Smooth muscle cell (in vitro differentiated cells): ENCODE measurements at regions not wholly inside any gene's neighbourhood (a gene's known extent, or its start where the extent isn't known, plus 50 kb on each side); places are given as distances from the start of the nearest gene placed in this dataset.
"Not testable (repeated sequence)": the region's sequence is repeated elsewhere in the genome, so short reads cannot be mapped to it uniquely, and the experiment has no call there.

Experiments used
- DNase-seq: peaks from one replicate; lab custom pipeline; 2025; ENCODE audit not compliant: unreplicated experiment; lab: John Stamatoyannopoulos, UW
- H2AFZ ChIP-seq: fragments of 200-600 bp; sonication (generic); 2 replicates; pipeline ENCODE4 v1.6.0; 2016; ENCODE audit warnings: antibody characterized with exemption, low read depth, mild to moderate bottlenecking
- H3F3A ChIP-seq: fragments of 200-600 bp; sonication (generic); 2 replicates; pipeline ENCODE4 v1.6.0; 2017; ENCODE audit warnings: antibody characterized with exemption, low read depth
- H3K27ac ChIP-seq: fragments of 200-600 bp; sonication (generic); 2 replicates; pipeline ENCODE4 v1.5.1; 2016; ENCODE audit warnings: low read depth, mild to moderate bottlenecking
- H3K27me3 ChIP-seq: fragments of 200-600 bp; sonication (generic); 2 replicates; pipeline ENCODE4 v1.6.1; 2016; ENCODE audit warnings: low read depth, mild to moderate bottlenecking
- H3K36me3 ChIP-seq: fragments of 200-600 bp; sonication (generic); 2 replicates; pipeline ENCODE4 v1.5.1; 2016; ENCODE audit warnings: low read depth
- H3K4me1 ChIP-seq: fragments of 200-600 bp; sonication (generic); 2 replicates; pipeline ENCODE4 v1.5.1; 2016; ENCODE audit warnings: low read depth
- H3K4me2 ChIP-seq: fragments of 200-600 bp; sonication (generic); 2 replicates; pipeline ENCODE4 v1.6.0; 2016; ENCODE audit warnings: mild to moderate bottlenecking
- H3K4me3 ChIP-seq: fragments of 200-600 bp; sonication (generic); 2 replicates; pipeline ENCODE4 v1.5.1; 2016; ENCODE audit warnings: mild to moderate bottlenecking
- H3K79me2 ChIP-seq: fragments of 200-600 bp; sonication (generic); 2 replicates; pipeline ENCODE4 v1.6.0; 2016; ENCODE audit warnings: low read depth, mild to moderate bottlenecking
- H3K9ac ChIP-seq: fragments of 200-600 bp; sonication (generic); 2 replicates; pipeline ENCODE4 v1.6.0; 2016; ENCODE audit warnings: low read depth
- H3K9me3 ChIP-seq: fragments of 200-600 bp; sonication (generic); replicated peaks from 2 replicates; pipeline ENCODE4 v1.5.1; 2016; ENCODE audit warnings: low read depth
- H4K20me1 ChIP-seq: fragments of 200-600 bp; sonication (generic); 2 replicates; pipeline ENCODE4 v1.6.0; 2016; ENCODE audit warnings: low read depth
- WGBS: methylation state at CpG from one replicate; pipeline ENCODE4 v1.1.7; 2016; ENCODE audit warnings: low lambda C conversion rate; 5-methylcytosine and 5-hydroxymethylcytosine counted together
- TF ChIP-seq, protein P1 (sequence below): fragments of 200-600 bp; sonication (generic); IDR thresholded peaks from 2 replicates; pipeline ENCODE4 v1.5.1; 2017; ENCODE audit warnings: borderline replicate concordance, mild to moderate bottlenecking, antibody characterized with exemption; ENCODE audit not compliant: insufficient read depth, poor library complexity, severe bottlenecking

DNA sequence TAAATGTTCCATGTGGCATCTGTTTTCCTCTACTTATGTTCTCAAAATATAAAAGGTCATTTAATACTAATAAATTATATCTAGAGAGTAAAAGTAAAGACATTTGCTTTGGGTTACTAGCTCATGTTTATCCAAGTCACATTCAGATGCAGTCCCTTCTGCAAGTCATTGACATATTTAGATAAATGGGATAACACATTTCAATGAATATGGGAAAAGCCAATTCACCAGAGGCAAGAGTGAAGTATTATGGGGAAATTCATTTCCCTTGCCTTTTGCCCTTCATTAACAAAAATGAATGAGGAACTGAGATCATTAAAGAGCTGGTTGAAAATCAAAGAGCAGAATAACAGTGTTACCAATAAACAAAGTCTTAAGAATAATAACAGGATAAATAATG is 306.2 kb upstream of the FSTL5 start:
- no peak for DNase-seq
- TF ChIP-seq, protein P1, sequence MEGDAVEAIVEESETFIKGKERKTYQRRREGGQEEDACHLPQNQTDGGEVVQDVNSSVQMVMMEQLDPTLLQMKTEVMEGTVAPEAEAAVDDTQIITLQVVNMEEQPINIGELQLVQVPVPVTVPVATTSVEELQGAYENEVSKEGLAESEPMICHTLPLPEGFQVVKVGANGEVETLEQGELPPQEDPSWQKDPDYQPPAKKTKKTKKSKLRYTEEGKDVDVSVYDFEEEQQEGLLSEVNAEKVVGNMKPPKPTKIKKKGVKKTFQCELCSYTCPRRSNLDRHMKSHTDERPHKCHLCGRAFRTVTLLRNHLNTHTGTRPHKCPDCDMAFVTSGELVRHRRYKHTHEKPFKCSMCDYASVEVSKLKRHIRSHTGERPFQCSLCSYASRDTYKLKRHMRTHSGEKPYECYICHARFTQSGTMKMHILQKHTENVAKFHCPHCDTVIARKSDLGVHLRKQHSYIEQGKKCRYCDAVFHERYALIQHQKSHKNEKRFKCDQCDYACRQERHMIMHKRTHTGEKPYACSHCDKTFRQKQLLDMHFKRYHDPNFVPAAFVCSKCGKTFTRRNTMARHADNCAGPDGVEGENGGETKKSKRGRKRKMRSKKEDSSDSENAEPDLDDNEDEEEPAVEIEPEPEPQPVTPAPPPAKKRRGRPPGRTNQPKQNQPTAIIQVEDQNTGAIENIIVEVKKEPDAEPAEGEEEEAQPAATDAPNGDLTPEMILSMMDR: no peak
- H3K79me2 ChIP-seq: no peaks in the 10 kb centered on the region
- no peaks in the 10 kb centered on the region for H4K20me1 ChIP-seq
- H3F3A ChIP-seq: no peaks in the 10 kb centered on the region
- H3K9me3 ChIP-seq: no peaks in the 10 kb centered on the region
- no peak overlapping the region for H3K27ac ChIP-seq
- H3K27me3 ChIP-seq: no peaks in the 10 kb centered on the region
- H3K4me1 ChIP-seq: no peaks in the 10 kb centered on the region
- H3K9ac ChIP-seq: no peak overlapping the region
- no peak overlapping the region for H2AFZ ChIP-seq
- H3K4me3 ChIP-seq: no peak overlapping the region
- no peaks in the 10 kb centered on the region for H3K36me3 ChIP-seq
- H3K4me2 ChIP-seq: no peak overlapping the region

DNA sequence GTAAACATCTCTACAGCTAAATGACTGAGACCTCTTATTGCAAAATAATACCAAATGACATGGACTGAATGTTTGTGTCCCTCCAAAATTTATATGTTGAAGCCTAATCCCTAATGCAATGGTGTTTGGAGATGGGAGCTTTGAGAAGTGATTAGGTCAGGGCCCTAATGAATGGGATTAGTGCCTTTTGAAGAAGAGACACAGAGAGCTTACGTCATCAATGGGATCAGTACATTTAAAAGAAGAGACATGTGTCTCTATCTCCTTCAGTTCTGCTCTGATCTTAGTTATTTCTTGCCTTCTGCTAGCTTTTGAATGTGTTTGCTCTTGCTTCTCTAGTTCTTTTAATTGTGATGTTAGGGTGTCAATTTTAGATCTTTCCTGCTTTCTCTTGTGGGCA is 301.6 kb upstream of the FSTL5 start:
- not testable (repeated sequence) for DNase-seq, H3K9ac ChIP-seq, H3K36me3 ChIP-seq, H3F3A ChIP-seq, H3K9me3 ChIP-seq, H3K4me1 ChIP-seq, H3K4me2 ChIP-seq, H3K27ac ChIP-seq, H4K20me1 ChIP-seq, H2AFZ ChIP-seq, H3K79me2 ChIP-seq, H3K4me3 ChIP-seq, H3K27me3 ChIP-seq
- 65% methylated on average over 1 of the region's 1 CpG for WGBS

DNA sequence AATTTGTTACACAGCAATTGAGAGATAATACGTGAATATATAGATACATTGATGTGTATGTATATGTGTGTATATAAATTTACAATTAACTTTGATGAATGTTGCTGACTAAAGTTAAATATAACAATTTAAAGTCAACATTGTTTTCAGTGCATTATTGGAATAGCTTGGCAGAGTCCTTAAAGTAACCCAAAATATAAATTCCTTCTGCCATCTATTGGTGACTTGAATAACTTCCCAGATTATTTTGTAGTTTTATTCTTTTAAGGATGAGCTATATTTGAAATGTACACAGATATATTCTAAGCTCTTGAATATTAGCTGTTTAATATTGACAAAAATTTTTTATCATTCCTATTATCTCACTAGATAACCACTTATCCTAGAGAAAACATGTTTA is 298.2 kb upstream of the FSTL5 start:
- H3K9me3 ChIP-seq: no peaks in the 10 kb centered on the region
- TF ChIP-seq, protein P1: peak; percentile 35
- no peak overlapping the region for H3K4me3 ChIP-seq
- H3K4me2 ChIP-seq: no peak overlapping the region
- no peak for DNase-seq
- no peaks in the 10 kb centered on the region for H3F3A ChIP-seq
- no peaks in the 10 kb centered on the region for H3K36me3 ChIP-seq
- no peaks in the 10 kb centered on the region for H3K4me1 ChIP-seq
- H4K20me1 ChIP-seq: no peaks in the 10 kb centered on the region
- H3K9ac ChIP-seq: no peak overlapping the region
- no peaks in the 10 kb centered on the region for H3K27me3 ChIP-seq
- H3K27ac ChIP-seq: no peak overlapping the region
- no peaks in the 10 kb centered on the region for H3K79me2 ChIP-seq
- WGBS: 78% methylated on average over 1 of the region's 1 CpG
- H2AFZ ChIP-seq: no peak overlapping the region

DNA sequence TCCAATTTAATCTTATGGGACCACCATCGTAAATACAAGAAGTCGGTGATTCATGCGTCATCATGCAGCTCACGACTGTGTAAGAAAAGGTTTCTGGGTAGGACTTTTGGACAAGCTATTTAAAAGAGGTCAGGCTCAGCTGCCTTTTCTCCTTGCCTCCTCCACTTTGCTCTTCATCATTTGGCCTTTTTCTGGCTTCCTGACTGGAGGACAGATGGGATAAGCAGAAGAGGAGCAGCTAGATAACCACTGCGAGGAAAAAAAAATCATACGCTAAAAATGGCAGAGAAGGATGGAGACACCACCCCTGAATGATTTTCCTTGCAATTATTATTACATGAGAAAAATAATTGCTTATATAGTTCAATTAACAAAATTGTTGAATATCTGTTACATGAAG is 294.3 kb upstream of the FSTL5 start:
- Histone ChIP-seq H3K4me3 (no peak overlapping the region), H3K79me2 (no peaks in the 10 kb centered on the region), H3K9ac (no peak overlapping the region), H3K27me3 (no peaks in the 10 kb centered on the region), H3F3A (no peaks in the 10 kb centered on the region), H3K4me2 (no peak overlapping the region), H3K4me1 (no peaks in the 10 kb centered on the region), H3K36me3 (no peaks in the 10 kb centered on the region), H2AFZ (no peak overlapping the region), H3K9me3 (no peaks in the 10 kb centered on the region), H3K27ac (no peak overlapping the region), H4K20me1 (no peaks in the 10 kb centered on the region)
- WGBS: 78% methylated on average over 6 of the region's 6 CpGs
- DNase-seq: no peak
- TF ChIP-seq, protein P1: no peak
